Stimulated activated CD8-positive, alpha-beta memory T cell treated with anti-CD3 and anti-CD28 coated beads, Interleukin-7, amount 100 ng/mL, for 24 hours (primary cell): ENCODE measurements at regions not wholly inside any gene's neighbourhood (a gene's known extent, or its start where the extent isn't known, plus 50 kb on each side); places are given as distances from the start of the nearest gene placed in this dataset.
"Not testable (repeated sequence)": the region's sequence is repeated elsewhere in the genome, so short reads cannot be mapped to it uniquely, and the experiment has no call there.

ENCODE experiments used
- DNase-seq: peaks from one replicate; pipeline ENCODE4 v3.0.0-alpha.2; 2020; ENCODE audit warnings: low read depth

- DNase-seq = no peak
Measured at GRCh38 chr12:107826276-107826675, 51.8 kb downstream of the ASCL4 start.

GRCh38 chr12:107829271-107829670 lies 54.8 kb downstream of the ASCL4 start:
- no peak for DNase-seq

- DNase-seq = no peak
Measured at GRCh38 chr12:107832441-107832840, 57.9 kb downstream of the ASCL4 start.

- DNase-seq = no peak
Measured at GRCh38 chr12:107840186-107840585, 65.7 kb downstream of the ASCL4 start.

DNA sequence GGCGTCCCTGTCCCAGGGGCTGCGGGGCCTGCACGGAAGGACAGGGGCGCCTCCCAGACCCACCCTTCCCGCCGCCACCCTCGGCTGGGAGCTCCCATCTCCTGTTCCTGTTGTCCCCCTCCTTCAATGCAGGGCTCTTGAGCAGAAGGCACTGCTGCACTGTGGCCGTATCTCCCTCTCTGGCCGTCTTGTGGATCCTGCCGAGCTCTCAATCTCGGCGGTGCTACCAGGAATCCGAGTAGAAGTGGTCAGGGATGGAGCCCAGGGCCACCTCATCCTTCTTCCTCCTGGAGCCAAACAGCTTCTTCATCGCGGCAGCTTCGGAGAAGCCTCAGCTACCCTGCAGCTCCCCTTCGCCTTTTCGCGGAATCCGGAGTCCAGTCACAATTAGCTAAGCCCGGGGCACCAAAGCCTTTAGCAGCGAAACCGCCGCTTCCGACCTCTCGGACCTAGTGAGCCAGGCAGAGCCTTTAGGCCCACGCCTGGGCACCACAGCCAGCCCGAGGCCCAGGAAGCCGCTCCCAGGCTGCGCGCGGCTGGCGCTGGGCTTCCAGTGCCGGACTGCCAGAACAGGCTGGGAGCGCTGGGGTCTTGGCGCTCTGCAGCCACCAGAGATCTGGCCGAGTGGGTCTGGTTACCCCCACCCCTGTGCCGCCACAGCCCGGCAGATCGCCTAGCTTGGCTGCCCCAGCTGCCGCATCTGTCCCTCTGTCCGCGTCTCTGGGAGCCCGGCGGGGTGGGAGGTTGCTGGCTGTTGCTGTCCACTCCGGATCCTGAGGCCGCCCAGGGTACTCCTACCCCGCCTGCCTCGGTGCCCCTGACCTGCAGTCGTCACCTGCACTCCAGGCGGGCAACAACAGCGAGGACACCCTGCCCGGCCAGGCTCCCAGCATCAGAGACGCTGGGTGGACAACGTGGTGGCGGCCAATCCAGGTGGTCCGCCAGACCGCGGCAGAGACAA lies 69.1 kb downstream of the ASCL4 start:
- no peak for DNase-seq

DNA sequence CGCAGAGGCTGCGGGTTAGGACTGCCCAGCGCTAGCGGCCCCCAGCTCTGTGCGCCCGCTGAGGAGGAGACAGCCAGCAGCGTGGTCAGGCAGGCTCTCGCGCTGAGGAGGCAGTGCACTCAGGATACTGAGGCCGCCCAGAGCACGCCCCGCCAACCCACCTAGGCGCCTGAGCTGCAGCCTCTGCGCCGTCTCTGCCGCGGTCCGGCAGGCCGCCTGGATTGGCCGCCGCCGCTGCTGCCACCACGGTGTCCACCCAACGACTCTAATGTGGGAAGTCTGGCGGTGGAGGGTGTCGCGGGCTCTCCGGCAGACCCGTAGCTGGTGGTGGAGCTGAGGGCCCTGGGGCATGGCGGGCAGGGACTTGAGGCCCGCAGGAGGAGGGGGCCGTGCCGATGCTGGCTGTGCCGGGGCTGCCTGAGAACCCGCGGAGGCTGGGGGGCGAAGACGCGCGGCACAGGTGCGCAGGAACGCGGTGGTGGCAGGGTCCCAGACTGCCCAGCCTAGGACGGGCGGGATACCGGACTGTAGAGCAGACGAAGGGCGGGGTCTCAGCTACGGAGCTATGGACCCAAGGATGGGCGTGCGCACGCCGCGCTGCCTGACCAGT lies 69.9 kb downstream of the ASCL4 start:
- DNase-seq = no peak

- no peak for DNase-seq
Measured at GRCh38 chr12:107845226-107845979, 70.9 kb downstream of the ASCL4 start.

DNA sequence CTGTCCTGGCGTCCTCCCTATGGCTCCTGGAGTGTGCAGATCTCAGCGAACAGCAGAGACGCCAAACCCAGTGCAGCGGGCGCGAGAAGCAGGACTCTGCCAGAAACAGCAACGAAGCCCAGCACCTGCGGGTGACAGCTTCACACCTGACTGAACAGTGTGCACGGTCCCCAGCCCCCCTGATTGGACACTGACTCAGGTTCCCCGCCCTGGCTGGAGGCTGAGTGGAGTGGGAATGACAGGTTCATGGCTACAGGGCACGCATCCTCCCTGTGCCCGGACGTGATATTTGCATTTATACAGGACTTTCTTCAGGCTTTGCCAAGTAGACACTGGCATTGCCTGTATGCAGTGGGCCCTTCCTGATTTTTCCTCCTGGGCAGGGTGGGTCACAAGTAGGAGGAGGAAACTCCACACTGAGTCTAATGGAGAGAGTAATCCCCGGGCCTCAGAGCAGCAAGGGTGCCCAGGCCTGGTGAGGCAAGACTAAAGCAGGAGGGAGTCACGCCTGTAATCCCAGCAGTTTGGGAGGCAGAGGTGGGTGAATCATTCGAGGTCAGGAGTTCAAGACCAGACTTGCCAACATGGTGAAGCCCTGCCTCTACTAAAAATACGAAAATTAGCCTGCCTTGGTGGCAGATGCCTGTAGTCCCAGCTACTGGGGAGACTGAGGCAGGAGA lies 71.6 kb downstream of the ASCL4 start:
- no peak for DNase-seq

DNA sequence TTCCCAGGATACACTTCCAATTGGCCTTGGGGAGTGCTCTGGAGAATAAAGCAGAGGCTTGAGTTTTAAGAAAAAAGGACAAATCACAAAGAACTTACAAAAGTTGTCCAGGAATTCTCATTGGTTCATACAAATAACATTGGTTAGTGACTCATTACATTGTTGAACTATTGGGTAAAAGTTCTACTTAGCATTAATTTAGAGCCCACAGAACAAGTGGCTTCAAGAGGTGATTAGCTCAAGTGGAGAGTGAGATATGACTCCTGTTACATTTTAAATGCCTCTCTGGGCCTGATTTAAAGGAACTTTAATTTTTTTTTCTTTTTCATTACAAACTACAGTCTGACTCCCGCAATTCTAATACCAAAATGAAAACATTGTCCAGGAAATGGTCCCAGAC lies 72.9 kb downstream of the ASCL4 start:
- DNase-seq = no peak

DNA sequence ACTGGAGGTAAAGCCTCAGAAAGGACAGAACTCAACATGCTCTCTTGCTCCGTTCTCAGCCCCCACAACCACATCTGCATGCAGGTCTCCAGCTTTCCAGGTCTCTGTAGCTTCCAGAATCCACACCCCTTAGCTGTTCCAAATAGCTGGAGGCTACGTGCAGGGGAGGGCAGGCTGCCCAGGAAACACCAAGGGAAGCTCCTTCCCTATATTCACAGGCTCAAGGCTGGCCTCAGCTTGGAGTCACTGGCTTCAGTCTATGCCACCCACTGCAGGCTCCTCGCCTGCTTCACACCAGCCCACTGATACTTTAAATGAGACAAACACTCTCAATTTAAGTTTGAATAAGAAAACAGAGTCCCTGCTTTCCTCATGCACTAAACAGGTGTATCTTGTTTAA lies 73.3 kb downstream of the ASCL4 start:
- DNase-seq = no peak

DNA sequence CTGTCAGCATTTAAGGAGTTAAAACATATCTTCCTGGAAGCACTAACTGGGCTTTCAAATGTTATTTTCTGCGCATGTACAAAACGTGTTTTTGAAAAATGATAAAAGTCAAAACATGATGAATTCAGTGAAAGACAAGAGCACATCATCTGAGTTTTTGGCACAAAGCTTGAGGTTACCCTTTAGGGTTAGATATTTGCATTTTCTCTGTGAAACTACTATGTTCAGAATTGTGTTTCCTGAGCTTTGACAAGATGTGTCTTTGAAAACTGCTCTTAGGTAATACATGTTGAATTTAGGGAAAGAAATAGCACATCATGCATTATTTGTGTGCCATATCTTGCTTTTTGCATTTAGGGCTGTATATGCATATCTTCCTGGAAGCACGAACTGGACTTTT lies 79.0 kb downstream of the ASCL4 start:
- DNase-seq = no peak

DNA sequence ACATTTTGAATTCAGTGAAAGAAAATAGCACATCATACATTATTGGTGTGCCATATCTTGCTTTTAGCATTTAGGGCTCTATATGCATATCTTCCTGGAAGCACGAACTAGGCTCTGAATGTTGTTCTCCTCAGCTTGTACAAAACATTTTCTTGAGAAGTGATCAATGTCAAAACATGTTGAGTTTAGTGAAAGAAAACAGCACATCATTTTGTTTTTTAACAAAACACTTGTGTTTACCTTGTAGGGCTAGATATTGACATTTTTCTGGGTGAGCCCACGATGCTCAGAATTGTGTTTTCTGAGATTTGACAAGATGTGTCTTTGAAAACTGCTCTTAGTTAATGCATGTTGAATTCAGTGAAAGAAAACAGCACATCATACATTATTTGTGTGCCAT lies 81.0 kb downstream of the ASCL4 start:
- no peak for DNase-seq

- DNase-seq = no peak
Measured at GRCh38 chr12:107856096-107856495, 81.6 kb downstream of the ASCL4 start.

GRCh38 chr12:107857191-107857590 lies 82.7 kb downstream of the ASCL4 start:
- no peak for DNase-seq

DNA sequence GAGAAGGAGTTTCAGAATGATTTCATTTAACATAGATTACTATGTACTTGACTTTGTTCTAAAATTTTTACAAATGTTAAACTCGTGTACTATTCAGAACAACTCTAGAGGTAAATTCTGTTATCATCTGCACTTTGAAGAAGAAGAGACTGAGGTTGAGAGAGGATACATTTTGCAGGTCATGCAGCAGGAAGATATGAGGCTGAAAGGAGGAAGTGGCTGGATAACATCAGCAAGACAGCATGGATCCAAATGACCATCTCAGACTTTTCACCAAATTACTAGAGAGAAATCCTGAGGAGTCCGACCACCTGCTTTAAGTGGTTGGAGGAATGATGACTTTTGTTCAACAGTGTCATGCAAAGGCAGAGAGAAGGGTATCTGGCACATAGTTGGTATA lies 84.9 kb downstream of the ASCL4 start:
- no peak for DNase-seq

GRCh38 chr12:107864235-107864634 lies 89.7 kb downstream of the ASCL4 start:
- DNase-seq = no peak

- not testable (repeated sequence) for DNase-seq
Measured at GRCh38 chr12:107864727-107865126, 90.2 kb downstream of the ASCL4 start.

- DNase-seq = no peak
Measured at GRCh38 chr12:107873223-107873622, 98.7 kb downstream of the ASCL4 start.

GRCh38 chr12:107875786-107876185 lies 101.3 kb downstream of the ASCL4 start:
- DNase-seq = no peak

GRCh38 chr12:107884769-107885694 lies 110.5 kb downstream of the ASCL4 start:
- DNase-seq = no peak

GRCh38 chr12:107888789-107889188 lies 114.3 kb downstream of the ASCL4 start:
- no peak for DNase-seq
